Colonic mucosa (tissue), 4 donors: ENCODE measurements at regions not wholly inside any gene's neighbourhood (a gene's known extent, or its start where the extent isn't known, plus 50 kb on each side); places are given as distances from the start of the nearest gene placed in this dataset.

Experiments
- DNase-seq: peaks from one replicate; pipeline ENCODE4 v3.0.0-alpha.2; 2020
- H3K27ac ChIP-seq: fragments of 200-600 bp; one replicate; pipeline ENCODE4 v1.8.0; 2021
- H3K27me3 ChIP-seq: fragments of 200-600 bp; one replicate; pipeline ENCODE4 v1.8.0; 2021
- H3K36me3 ChIP-seq: fragments of 200-600 bp; one replicate; pipeline ENCODE4 v1.8.0; 2021
- H3K4me1 ChIP-seq: fragments of 200-600 bp; one replicate; pipeline ENCODE4 v1.8.0; 2021; ENCODE audit warnings: mild to moderate bottlenecking
- H3K4me3 ChIP-seq: fragments of 200-600 bp; one replicate; pipeline ENCODE4 v1.8.0; 2021
- H3K9ac ChIP-seq, 2 donors: one replicate each; pipeline ENCODE4 v1.7.0; 2013; ENCODE audit warnings: control low read depth in 2 of 2, low read depth in 2 of 2, low read length in 2 of 2
- H3K9me3 ChIP-seq: fragments of 200-600 bp; one replicate; pipeline ENCODE4 v1.8.0; 2021
- intact Hi-C: fragments of 100-400 bp; cut with DNase I; formaldehyde crosslinking; loops from one replicate; pipeline ENCODE4 v1.14.1; 2022
- TF ChIP-seq, protein P1 (sequence below): fragments of 200-600 bp; IDR thresholded peaks from one replicate; pipeline ENCODE4 v1.8.0; 2022; ENCODE audit warnings: antibody characterized with exemption, mild to moderate bottlenecking
- donor health status: healthy.
- donor health status: DM: no; HTN: no; CAD: no.
- donor health status: DM: no; HTN: no; CAD: no.

GRCh38 chr5:96121364-96121763 lies 159.7 kb upstream of the ELL2 start:
- Histone ChIP-seq H3K27ac (no peak overlapping the region), H3K9ac (no peak overlapping the region), H3K4me1 (no peaks in the 10 kb centered on the region), H3K4me3 (no peak overlapping the region), H3K9me3 (no peaks in the 10 kb centered on the region), H3K27me3 (no peaks in the 10 kb centered on the region), H3K36me3 (no peaks in the 10 kb centered on the region)
- intact Hi-C loops = no loop called here
- DNase-seq = no peak
- TF ChIP-seq, protein P1, sequence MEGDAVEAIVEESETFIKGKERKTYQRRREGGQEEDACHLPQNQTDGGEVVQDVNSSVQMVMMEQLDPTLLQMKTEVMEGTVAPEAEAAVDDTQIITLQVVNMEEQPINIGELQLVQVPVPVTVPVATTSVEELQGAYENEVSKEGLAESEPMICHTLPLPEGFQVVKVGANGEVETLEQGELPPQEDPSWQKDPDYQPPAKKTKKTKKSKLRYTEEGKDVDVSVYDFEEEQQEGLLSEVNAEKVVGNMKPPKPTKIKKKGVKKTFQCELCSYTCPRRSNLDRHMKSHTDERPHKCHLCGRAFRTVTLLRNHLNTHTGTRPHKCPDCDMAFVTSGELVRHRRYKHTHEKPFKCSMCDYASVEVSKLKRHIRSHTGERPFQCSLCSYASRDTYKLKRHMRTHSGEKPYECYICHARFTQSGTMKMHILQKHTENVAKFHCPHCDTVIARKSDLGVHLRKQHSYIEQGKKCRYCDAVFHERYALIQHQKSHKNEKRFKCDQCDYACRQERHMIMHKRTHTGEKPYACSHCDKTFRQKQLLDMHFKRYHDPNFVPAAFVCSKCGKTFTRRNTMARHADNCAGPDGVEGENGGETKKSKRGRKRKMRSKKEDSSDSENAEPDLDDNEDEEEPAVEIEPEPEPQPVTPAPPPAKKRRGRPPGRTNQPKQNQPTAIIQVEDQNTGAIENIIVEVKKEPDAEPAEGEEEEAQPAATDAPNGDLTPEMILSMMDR = no peak

GRCh38 chr5:96120120-96120519 lies 158.5 kb upstream of the ELL2 start:
- DNase-seq = no peak
- no peak overlapping the region for H3K4me3 ChIP-seq
- no peak overlapping the region for H3K9ac ChIP-seq
- no peaks in the 10 kb centered on the region for H3K27me3 ChIP-seq
- H3K9me3 ChIP-seq = no peaks in the 10 kb centered on the region
- intact Hi-C loops = no loop called here
- TF ChIP-seq, protein P1 = no peak
- H3K4me1 ChIP-seq = no peaks in the 10 kb centered on the region
- no peaks in the 10 kb centered on the region for H3K36me3 ChIP-seq
- no peak overlapping the region for H3K27ac ChIP-seq

DNA sequence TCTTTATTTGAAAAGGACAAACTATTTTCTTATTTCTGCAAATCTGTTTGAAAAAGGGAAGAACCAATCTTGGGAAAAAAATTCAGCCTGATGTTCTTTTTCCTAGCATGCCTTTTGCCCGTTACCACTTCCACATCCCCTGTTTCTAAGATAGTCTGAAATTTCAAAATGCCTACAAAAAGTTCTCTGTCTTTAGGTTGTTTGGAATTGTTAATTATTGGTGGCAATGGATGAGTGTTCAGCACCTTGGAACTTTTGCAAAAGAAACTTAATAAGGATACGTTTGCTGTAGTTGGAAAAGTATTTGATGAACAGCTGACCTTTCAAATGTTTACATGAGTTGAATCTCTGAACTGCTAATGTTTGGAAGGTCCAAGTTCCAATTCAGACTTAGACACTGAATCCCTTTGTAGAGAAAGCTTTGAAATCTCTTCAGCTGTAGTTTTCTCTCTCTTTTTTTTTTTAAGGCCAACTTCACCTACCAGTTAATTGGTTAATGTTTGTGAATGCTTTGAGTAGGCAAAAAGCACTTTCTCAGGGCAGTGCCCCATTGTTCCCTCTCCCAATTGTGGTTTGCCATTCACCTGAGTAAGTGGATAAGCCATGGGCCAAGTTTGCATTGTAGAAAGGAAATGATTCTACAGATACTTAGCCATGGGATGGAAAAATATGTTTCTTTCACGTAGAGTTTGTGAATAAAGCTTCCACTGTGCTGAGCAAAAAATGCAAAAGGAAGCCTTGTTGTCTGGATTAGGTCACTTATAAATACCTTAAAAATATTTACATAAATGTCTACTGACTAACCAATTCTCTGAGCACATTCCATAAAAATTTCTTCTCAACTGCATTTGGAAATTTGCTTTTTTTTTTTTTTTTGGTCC lies 156.4 kb upstream of the ELL2 start:
- no peaks in the 10 kb centered on the region for H3K27me3 ChIP-seq
- no peak overlapping the region for H3K4me3 ChIP-seq
- no peak for DNase-seq
- H3K4me1 ChIP-seq = no peaks in the 10 kb centered on the region
- H3K27ac ChIP-seq = no peak overlapping the region
- no peak overlapping the region for H3K9ac ChIP-seq
- no peaks in the 10 kb centered on the region for H3K36me3 ChIP-seq
- TF ChIP-seq, protein P1 = no peak
- intact Hi-C loops = no loop called here
- no peaks in the 10 kb centered on the region for H3K9me3 ChIP-seq

GRCh38 chr5:96115147-96115807 lies 153.6 kb upstream of the ELL2 start:
- no peak for DNase-seq
- TF ChIP-seq, protein P1 = no peak
- H3K36me3 ChIP-seq = no peaks in the 10 kb centered on the region
- H3K4me1 ChIP-seq = no peaks in the 10 kb centered on the region
- intact Hi-C loops = no loop called here
- H3K27me3 ChIP-seq = no peaks in the 10 kb centered on the region
- no peak overlapping the region for H3K4me3 ChIP-seq
- H3K9me3 ChIP-seq = no peaks in the 10 kb centered on the region
- H3K27ac ChIP-seq = no peak overlapping the region
- H3K9ac ChIP-seq = no peak overlapping the region

- Histone ChIP-seq H3K27me3 (no peaks in the 10 kb centered on the region), H3K36me3 (no peaks in the 10 kb centered on the region), H3K27ac (no peak overlapping the region), H3K9ac (no peak overlapping the region), H3K4me3 (no peak overlapping the region), H3K9me3 (no peaks in the 10 kb centered on the region), H3K4me1 (no peaks in the 10 kb centered on the region)
- no peak for DNase-seq
- TF ChIP-seq, protein P1 = no peak
- intact Hi-C loops = no loop called here
These were observed 153.1 kb upstream of the ELL2 start for GRCh38 chr5:96114736-96115135.
